K562 (cell line): ENCODE measurements at regions not wholly inside any gene's neighbourhood (a gene's known extent, or its start where the extent isn't known, plus 50 kb on each side); places are given as distances from the start of the nearest gene placed in this dataset.

ENCODE experiments used
- ATAC-seq: fragments of 200-7000 bp; cut with Tn5 transposase; 3 replicates; pipeline ENCODE4 v1.9.1; 2020; ENCODE audit warnings: moderate library complexity
- BruUV-seq: library from RNA; stranded (reverse); fragments of 400-500 nt; replicated peaks from 2 replicates; lab custom pipeline; 2021; lab: Mats Ljungman, UMichigan
- CTCF ChIA-PET: fragments of 300-600 bp; formaldehyde crosslinking; extraction: SDS; loops from one replicate; lab custom pipeline; 2021; ENCODE audit warnings: low intra/inter-chr PET ratio; lab: Yijun Ruan, JAX
- POLR2A ChIA-PET: fragments of 300-600, 350-650 bp; sonication (Branson Sonifier 250); formaldehyde crosslinking; extraction: SDS; loops from one replicate; lab custom pipeline; 2021; ENCODE audit warnings: antibody characterized with exemption, inconsistent platforms; lab: Yijun Ruan, JAX
- DNase-seq, 4 experiments: peaks; one replicate each; pipeline versions ENCODE4 v3.0.0 to v3.0.0-alpha.2; 2011 to 2018; ENCODE audit warnings: low spot score in 3 of 4, mixed read lengths in 3 of 4; ENCODE audit errors: extremely low read depth in 1 of 4
- FAIRE-seq: peaks from 2 replicates; lab custom pipeline; 2011; peaks lifted over from hg19 to GRCh38; lab: Jason Lieb, UNC
- H2AFZ ChIP-seq: 2 replicates; pipeline ENCODE4 v1.6.0; 2011; ENCODE audit warnings: low read depth, low read length, control low read depth, inconsistent platforms
- H3K27ac ChIP-seq: fragments of 200-600 bp; 3 replicates; pipeline ENCODE4 v1.8.0; 2011; ENCODE audit warnings: low read depth, mild to moderate bottlenecking, control low read depth, inconsistent platforms, low read length, moderate library complexity, mixed read lengths; ENCODE audit errors: extremely low read depth
- H3K27me3 ChIP-seq, 2 experiments: fragments of 300-600 bp in 1 of 2; 2 replicates in 1 of 2; 3 replicates in 1 of 2; pipeline versions ENCODE4 v1.6.0 to v1.8.0; 2011; ENCODE audit warnings: inconsistent platforms in 2 of 2, low read length in 2 of 2, mild to moderate bottlenecking in 1 of 2, mixed read lengths in 1 of 2, moderate library complexity in 1 of 2; ENCODE audit not compliant: control insufficient read depth in 2 of 2, insufficient read depth in 2 of 2
- H3K36me3 ChIP-seq: fragments of 300-600 bp; 3 replicates; pipeline ENCODE4 v1.8.0; 2011; ENCODE audit warnings: mild to moderate bottlenecking, low read length, inconsistent platforms; ENCODE audit not compliant: control insufficient read depth, insufficient read depth
- H3K4me1 ChIP-seq, 2 experiments: fragments of 200-600 bp in 1 of 2; replicated peaks in 1 of 2; 2 replicates in 1 of 2; 3 replicates in 1 of 2; pipeline versions ENCODE4 v1.5.1 to v1.8.0; 2011; ENCODE audit warnings: inconsistent platforms in 2 of 2, low read length in 2 of 2, mild to moderate bottlenecking in 1 of 2, mixed read lengths in 1 of 2, moderate library complexity in 1 of 2; ENCODE audit not compliant: control insufficient read depth in 2 of 2, insufficient read depth in 2 of 2
- H3K4me2 ChIP-seq: 2 replicates; pipeline ENCODE4 v1.6.1; 2011; ENCODE audit warnings: low read length, control low read depth, inconsistent platforms, mixed read lengths; ENCODE audit not compliant: insufficient read depth
- H3K4me3 ChIP-seq: fragments of 200-600 bp; sonication (generic), shearing (Covaris generic); 2 replicates; pipeline ENCODE4 v1.5.1; 2016; ENCODE audit warnings: control low read depth, inconsistent platforms
- H3K79me2 ChIP-seq: fragments of 200-600 bp; 3 replicates; pipeline ENCODE4 v1.8.0; 2011; ENCODE audit warnings: low read length, inconsistent platforms; ENCODE audit not compliant: control insufficient read depth, insufficient read depth
- H3K9ac ChIP-seq, 2 experiments: 2 replicates each; pipeline versions ENCODE4 v1.6.0 to v1.6.1; 2011; ENCODE audit warnings: low read depth in 2 of 2, low read length in 2 of 2, control low read depth in 1 of 2, inconsistent platforms in 1 of 2, mild to moderate bottlenecking in 1 of 2, mixed read lengths in 1 of 2; ENCODE audit not compliant: insufficient read depth in 1 of 2
- H3K9me1 ChIP-seq: one replicate; pipeline ENCODE4 v1.6.0; 2011; ENCODE audit warnings: inconsistent platforms, mild to moderate bottlenecking, low read length, moderate library complexity; ENCODE audit not compliant: control insufficient read depth, insufficient read depth
- H3K9me3 ChIP-seq: replicated peaks from 2 replicates; pipeline ENCODE4 v1.5.1; 2011; ENCODE audit warnings: low read depth, low read length, inconsistent platforms; ENCODE audit not compliant: control insufficient read depth, insufficient read depth
- H4K20me1 ChIP-seq: replicated peaks from 2 replicates; pipeline ENCODE4 v1.6.1; 2011; ENCODE audit warnings: low read length, inconsistent platforms, mixed read lengths; ENCODE audit not compliant: control insufficient read depth, insufficient read depth
- ARID2 ChIP-seq: fragments of 450-650 bp; IDR thresholded peaks from 2 replicates; pipeline ENCODE4 v1.6.1; 2017; ENCODE audit warnings: antibody characterized with exemption, mild to moderate bottlenecking
- GTF2A2 ChIP-seq: IDR thresholded peaks from 2 replicates; pipeline ENCODE4 v1.6.1; 2016; ENCODE audit warnings: mild to moderate bottlenecking, missing genetic modification characterization, missing compliant biosample characterization
- KLF13 ChIP-seq: fragments of 450-650 bp; IDR thresholded peaks from 2 replicates; pipeline ENCODE4 v1.6.1; 2016; ENCODE audit warnings: missing genetic modification characterization, low read depth, mild to moderate bottlenecking, missing compliant biosample characterization, moderate library complexity, borderline replicate concordance
- NFE2 ChIP-seq: IDR thresholded peaks from 2 replicates; pipeline ENCODE4 v1.6.1; 2014; ENCODE audit warnings: antibody characterized with exemption, low read depth
- PHF20 ChIP-seq: fragments of 450-650 bp; IDR thresholded peaks from 2 replicates; pipeline ENCODE4 v1.6.1; 2018; ENCODE audit not compliant: partially characterized antibody
- PHF21A ChIP-seq: fragments of 450-650 bp; IDR thresholded peaks from 2 replicates; pipeline ENCODE4 v1.6.1; 2017; ENCODE audit warnings: low read depth, borderline replicate concordance
- PRPF4 ChIP-seq: fragments of 200-400 bp; formaldehyde crosslinking; IDR thresholded peaks from one replicate; pipeline ENCODE4 v1.6.1; 2017; ENCODE audit warnings: low read length, low read depth, mild to moderate bottlenecking; ENCODE audit not compliant: insufficient read depth, poor library complexity, severe bottlenecking
- SP1 ChIP-seq: sonication (generic); formaldehyde crosslinking; IDR thresholded peaks from 2 replicates; pipeline ENCODE4 v1.8.1; 2022; ENCODE audit warnings: mild to moderate bottlenecking, missing genetic modification reagents
- ZNF431 ChIP-seq: sonication (generic); formaldehyde crosslinking; IDR thresholded peaks from 2 replicates; pipeline ENCODE4 v1.8.0; 2022; ENCODE audit warnings: mild to moderate bottlenecking, missing genetic modification reagents
- WGBS: fragments of 100-300 bp; shearing (Covaris generic); methylation state at CpG from one replicate; pipeline ENCODE4 v1.1.6; 2016; ENCODE audit warnings: low coverage, mixed read lengths; ENCODE audit not compliant: insufficient coverage; ENCODE audit errors: missing lambda C conversion rate; 5-methylcytosine and 5-hydroxymethylcytosine counted together
- in situ Hi-C: fragments of 300-500 bp; cut with MboI; formaldehyde crosslinking; loops from 4 replicates; pipeline ENCODE4 v1.15.0; 2018; ENCODE audit warnings: inconsistent platforms, mixed read lengths
- intact Hi-C: fragments of 100-400 bp; cut with micrococcal nuclease; formaldehyde crosslinking; loops from 2 replicates; pipeline ENCODE4 v1.14.2; 2022
- TF ChIP-seq, protein P1 (sequence below), 3 experiments: IDR thresholded peaks in 2 of 3; conservative IDR thresholded peaks in 1 of 3; 2 replicates each; pipeline ENCODE4 v1.5.1; 2011 to 2012; ENCODE audit warnings: low read length in 3 of 3, mild to moderate bottlenecking in 3 of 3, control low read depth in 2 of 3, improper control_type of control experiment in 1 of 3, inconsistent platforms in 1 of 3, low read depth in 1 of 3, mixed read lengths in 1 of 3, moderate library complexity in 1 of 3; ENCODE audit not compliant: insufficient read depth in 2 of 3
- TF ChIP-seq, protein P2 (sequence below): sonication (generic); formaldehyde crosslinking; IDR thresholded peaks from 2 replicates; pipeline ENCODE4 v1.8.0; 2022; ENCODE audit warnings: missing genetic modification reagents, mild to moderate bottlenecking, borderline replicate concordance
- TF ChIP-seq, protein P3 (sequence below): fragments of 250-450 bp; sonication (Bioruptor Pico); IDR thresholded peaks from 2 replicates; pipeline ENCODE4 v1.4.0; 2020; ENCODE audit warnings: mild to moderate bottlenecking, moderate library complexity, borderline replicate concordance

- TF ChIP-seq, protein P1, sequence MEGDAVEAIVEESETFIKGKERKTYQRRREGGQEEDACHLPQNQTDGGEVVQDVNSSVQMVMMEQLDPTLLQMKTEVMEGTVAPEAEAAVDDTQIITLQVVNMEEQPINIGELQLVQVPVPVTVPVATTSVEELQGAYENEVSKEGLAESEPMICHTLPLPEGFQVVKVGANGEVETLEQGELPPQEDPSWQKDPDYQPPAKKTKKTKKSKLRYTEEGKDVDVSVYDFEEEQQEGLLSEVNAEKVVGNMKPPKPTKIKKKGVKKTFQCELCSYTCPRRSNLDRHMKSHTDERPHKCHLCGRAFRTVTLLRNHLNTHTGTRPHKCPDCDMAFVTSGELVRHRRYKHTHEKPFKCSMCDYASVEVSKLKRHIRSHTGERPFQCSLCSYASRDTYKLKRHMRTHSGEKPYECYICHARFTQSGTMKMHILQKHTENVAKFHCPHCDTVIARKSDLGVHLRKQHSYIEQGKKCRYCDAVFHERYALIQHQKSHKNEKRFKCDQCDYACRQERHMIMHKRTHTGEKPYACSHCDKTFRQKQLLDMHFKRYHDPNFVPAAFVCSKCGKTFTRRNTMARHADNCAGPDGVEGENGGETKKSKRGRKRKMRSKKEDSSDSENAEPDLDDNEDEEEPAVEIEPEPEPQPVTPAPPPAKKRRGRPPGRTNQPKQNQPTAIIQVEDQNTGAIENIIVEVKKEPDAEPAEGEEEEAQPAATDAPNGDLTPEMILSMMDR (IDR thresholded peaks at IDR 0.05 in 2 of 3, conservative IDR thresholded peaks at IDR 0.05 in 1 of 3; ENCODE audit: insufficient read depth in 2 of 3, low read depth in 1 of 3, low read length in 3 of 3): no peak
- no peak for TF ChIP-seq ZNF431
- TF ChIP-seq SP1 (CRISPR knock-in tag): no peak
- TF ChIP-seq GTF2A2 (tag): no peak
- no peak for TF ChIP-seq PRPF4
- TF ChIP-seq, protein P2, sequence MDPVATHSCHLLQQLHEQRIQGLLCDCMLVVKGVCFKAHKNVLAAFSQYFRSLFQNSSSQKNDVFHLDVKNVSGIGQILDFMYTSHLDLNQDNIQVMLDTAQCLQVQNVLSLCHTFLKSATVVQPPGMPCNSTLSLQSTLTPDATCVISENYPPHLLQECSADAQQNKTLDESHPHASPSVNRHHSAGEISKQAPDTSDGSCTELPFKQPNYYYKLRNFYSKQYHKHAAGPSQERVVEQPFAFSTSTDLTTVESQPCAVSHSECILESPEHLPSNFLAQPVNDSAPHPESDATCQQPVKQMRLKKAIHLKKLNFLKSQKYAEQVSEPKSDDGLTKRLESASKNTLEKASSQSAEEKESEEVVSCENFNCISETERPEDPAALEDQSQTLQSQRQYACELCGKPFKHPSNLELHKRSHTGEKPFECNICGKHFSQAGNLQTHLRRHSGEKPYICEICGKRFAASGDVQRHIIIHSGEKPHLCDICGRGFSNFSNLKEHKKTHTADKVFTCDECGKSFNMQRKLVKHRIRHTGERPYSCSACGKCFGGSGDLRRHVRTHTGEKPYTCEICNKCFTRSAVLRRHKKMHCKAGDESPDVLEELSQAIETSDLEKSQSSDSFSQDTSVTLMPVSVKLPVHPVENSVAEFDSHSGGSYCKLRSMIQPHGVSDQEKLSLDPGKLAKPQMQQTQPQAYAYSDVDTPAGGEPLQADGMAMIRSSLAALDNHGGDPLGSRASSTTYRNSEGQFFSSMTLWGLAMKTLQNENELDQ (CRISPR knock-in tag): no peak
- no peak for TF ChIP-seq PHF20
Observed at GRCh38 chr6:22204153-22204552, 92.7 kb downstream of the PRL start (continued).

DNA sequence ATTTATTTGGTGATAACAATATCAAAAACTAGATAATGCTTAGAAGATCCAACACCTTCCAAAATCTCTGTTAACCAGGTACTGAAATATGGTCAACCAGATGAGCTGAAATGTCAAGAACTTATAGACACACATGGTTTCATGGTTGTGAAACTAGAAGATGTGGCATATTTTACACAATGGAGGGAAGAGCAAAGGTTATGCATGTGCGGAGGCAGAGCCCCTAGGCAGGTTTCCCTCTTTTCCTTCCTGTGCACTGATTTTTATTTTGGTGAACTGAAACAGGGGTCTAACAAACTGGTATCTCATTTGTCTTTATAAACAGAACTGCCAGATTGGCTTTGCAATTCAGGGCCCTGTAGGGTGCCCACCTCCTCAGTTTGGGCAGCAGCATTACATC, 91.6 kb downstream of the PRL start:
- no peaks in the 10 kb centered on the region for H3K4me1 ChIP-seq
- H3K36me3 ChIP-seq: no peaks in the 10 kb centered on the region
- BruUV-seq: no TSS peak
- ATAC-seq: no peak
- CTCF ChIA-PET: no interaction called here
- no peak overlapping the region for H3K4me3 ChIP-seq
- H3K9me1 ChIP-seq: no peaks in the 10 kb centered on the region
- no peaks in the 10 kb centered on the region for H3K27me3 ChIP-seq
- 8% methylated on average over 1 of the region's 1 CpG for WGBS
- H3K79me2 ChIP-seq: no peaks in the 10 kb centered on the region
- H3K9me3 ChIP-seq: no peaks in the 10 kb centered on the region
- H2AFZ ChIP-seq: no peak overlapping the region
- POLR2A ChIA-PET: no interaction called here
- H4K20me1 ChIP-seq: no peaks in the 10 kb centered on the region
- no peak overlapping the region for H3K9ac ChIP-seq
- in situ Hi-C loops: no loop called here
- H3K4me2 ChIP-seq: no peak overlapping the region
- H3K27ac ChIP-seq: no peak overlapping the region
- no peak for DNase-seq
- intact Hi-C loops: no loop called here
- no peak for FAIRE-seq
- no peak for TF ChIP-seq NFE2
- no peak for TF ChIP-seq KLF13
- TF ChIP-seq PHF21A: no peak
- no peak for TF ChIP-seq ARID2
- TF ChIP-seq, protein P3, sequence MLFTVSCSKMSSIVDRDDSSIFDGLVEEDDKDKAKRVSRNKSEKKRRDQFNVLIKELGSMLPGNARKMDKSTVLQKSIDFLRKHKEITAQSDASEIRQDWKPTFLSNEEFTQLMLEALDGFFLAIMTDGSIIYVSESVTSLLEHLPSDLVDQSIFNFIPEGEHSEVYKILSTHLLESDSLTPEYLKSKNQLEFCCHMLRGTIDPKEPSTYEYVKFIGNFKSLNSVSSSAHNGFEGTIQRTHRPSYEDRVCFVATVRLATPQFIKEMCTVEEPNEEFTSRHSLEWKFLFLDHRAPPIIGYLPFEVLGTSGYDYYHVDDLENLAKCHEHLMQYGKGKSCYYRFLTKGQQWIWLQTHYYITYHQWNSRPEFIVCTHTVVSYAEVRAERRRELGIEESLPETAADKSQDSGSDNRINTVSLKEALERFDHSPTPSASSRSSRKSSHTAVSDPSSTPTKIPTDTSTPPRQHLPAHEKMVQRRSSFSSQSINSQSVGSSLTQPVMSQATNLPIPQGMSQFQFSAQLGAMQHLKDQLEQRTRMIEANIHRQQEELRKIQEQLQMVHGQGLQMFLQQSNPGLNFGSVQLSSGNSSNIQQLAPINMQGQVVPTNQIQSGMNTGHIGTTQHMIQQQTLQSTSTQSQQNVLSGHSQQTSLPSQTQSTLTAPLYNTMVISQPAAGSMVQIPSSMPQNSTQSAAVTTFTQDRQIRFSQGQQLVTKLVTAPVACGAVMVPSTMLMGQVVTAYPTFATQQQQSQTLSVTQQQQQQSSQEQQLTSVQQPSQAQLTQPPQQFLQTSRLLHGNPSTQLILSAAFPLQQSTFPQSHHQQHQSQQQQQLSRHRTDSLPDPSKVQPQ (CRISPR knock-in tag): no peak
